ENCODE measurements at regions not wholly inside any gene's neighbourhood (a gene's known extent, or its start where the extent isn't known, plus 50 kb on each side); places are given as distances from the start of the nearest gene placed in this dataset.
"Not testable (repeated sequence)": the region's sequence is repeated elsewhere in the genome, so short reads cannot be mapped to it uniquely, and the experiment has no call there.

DNA sequence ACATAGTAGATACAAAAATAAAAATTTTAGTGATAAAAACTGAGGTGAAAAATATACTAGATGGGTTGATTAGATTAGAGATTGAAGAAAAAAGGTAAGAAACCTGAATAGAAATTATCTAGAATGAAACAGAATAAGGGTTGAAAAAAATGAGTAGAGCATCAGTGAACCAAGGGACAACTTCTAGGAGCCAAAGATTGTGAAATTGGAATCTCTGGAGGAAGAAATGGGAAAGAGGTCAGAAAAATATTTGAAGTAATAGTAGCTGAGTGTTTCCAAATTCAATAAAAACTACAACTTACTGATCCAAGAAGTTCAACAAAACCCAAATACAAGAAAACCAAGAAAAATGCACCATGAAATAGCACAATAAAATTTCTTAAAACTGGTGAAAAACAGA, 116.6 kb upstream of the STARD4 start:
- no peak overlapping the region for H3K4me3 Mint-ChIP-seq
- peak overlapping the region; percentile 35 for H3K27ac Mint-ChIP-seq
- H3K27me3 Mint-ChIP-seq (ENCODE audit: low read depth): no peaks in the 10 kb centered on the region
- H3K4me1 Mint-ChIP-seq: peaks cover 7% of the 10 kb centered on the region
- no peak for DNase-seq (ENCODE audit: low spot score in 2 of 2, unreplicated experiment in 2 of 2)
- H3K9me3 Mint-ChIP-seq: peaks cover 17% of the 10 kb centered on the region
- TF ChIP-seq, protein P1, sequence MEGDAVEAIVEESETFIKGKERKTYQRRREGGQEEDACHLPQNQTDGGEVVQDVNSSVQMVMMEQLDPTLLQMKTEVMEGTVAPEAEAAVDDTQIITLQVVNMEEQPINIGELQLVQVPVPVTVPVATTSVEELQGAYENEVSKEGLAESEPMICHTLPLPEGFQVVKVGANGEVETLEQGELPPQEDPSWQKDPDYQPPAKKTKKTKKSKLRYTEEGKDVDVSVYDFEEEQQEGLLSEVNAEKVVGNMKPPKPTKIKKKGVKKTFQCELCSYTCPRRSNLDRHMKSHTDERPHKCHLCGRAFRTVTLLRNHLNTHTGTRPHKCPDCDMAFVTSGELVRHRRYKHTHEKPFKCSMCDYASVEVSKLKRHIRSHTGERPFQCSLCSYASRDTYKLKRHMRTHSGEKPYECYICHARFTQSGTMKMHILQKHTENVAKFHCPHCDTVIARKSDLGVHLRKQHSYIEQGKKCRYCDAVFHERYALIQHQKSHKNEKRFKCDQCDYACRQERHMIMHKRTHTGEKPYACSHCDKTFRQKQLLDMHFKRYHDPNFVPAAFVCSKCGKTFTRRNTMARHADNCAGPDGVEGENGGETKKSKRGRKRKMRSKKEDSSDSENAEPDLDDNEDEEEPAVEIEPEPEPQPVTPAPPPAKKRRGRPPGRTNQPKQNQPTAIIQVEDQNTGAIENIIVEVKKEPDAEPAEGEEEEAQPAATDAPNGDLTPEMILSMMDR (IDR thresholded peaks at IDR 0.05; ENCODE audit: unreplicated experiment): no peak
- H3K36me3 Mint-ChIP-seq: peaks cover 5% of the 10 kb centered on the region

DNA sequence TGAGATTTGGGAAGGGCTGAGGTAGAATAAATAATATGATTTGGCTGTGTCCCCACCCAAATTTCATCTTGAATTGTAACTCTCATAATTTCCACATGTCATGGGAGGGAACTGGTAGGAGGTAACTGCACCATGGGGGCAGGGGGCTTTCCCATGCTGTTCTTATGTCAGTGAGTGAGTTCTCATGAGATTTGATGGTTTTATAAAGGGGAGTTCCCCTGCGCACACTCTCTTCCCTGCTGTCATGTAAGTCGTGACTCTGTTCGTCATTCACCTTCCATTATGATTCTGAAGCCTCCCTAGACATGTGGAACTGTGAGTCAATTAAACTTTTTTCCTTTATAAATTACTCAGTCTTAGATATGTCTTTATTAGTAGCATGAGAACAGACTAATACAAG, 115.5 kb upstream of the STARD4 start:
- TF ChIP-seq, protein P1 (IDR thresholded peaks at IDR 0.05; ENCODE audit: unreplicated experiment): no peak
- H3K36me3 Mint-ChIP-seq: peaks cover 5% of the 10 kb centered on the region
- H3K4me3 Mint-ChIP-seq: no peak overlapping the region
- H3K27me3 Mint-ChIP-seq (ENCODE audit: low read depth): no peaks in the 10 kb centered on the region
- peaks cover 17% of the 10 kb centered on the region for H3K9me3 Mint-ChIP-seq
- DNase-seq (ENCODE audit: low spot score in 2 of 2, unreplicated experiment in 2 of 2): no peak
- H3K4me1 Mint-ChIP-seq: peaks cover 7% of the 10 kb centered on the region
- H3K27ac Mint-ChIP-seq: no peak overlapping the region

DNA sequence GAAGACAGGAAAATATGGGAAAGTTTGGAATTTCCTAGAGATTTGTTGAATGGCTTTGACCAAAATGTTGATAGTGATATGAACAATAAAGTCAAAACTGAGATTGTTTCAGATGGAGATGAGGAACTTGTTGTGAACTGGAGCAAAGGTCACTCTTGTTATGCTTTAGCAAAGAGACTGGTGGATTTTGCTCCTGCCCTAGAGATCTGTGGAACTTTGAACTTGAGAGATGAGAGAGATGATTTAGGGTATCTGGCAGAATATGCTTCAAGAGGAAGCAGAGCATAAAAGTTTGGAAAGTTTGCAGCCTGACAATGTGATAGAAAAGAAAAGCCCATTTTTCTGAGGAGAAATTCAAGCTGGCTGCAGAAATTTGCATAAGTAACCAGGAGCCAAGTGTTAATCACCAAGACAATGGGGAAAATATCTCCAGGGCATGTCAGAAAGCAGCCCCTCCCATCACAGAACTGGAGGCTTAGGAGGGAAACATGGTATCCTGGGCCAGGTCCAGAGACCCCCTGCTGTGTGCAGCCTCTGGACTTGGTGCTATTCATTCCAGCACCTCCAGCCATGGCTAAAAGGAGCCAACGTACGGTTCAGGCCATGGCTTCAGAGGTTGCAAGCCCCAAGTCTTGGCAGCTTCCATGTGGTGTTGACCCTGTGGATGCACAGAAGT, 114.3 kb upstream of the STARD4 start:
- peaks cover 17% of the 10 kb centered on the region for H3K9me3 Mint-ChIP-seq
- DNase-seq (ENCODE audit: low spot score in 2 of 2, unreplicated experiment in 2 of 2): no peak
- H3K4me3 Mint-ChIP-seq: no peak overlapping the region

GRCh38 chr5:111618623-111619271, 106.4 kb upstream of the STARD4 start:
- DNase-seq (ENCODE audit: low spot score in 2 of 2, unreplicated experiment in 2 of 2): no peak
- H3K9me3 Mint-ChIP-seq: peaks cover 12% of the 10 kb centered on the region
- peaks cover 6% of the 10 kb centered on the region for H3K4me1 Mint-ChIP-seq
- peaks cover 4% of the 10 kb centered on the region for H3K36me3 Mint-ChIP-seq
- no peak overlapping the region for H3K4me3 Mint-ChIP-seq
- no peak overlapping the region for H3K27ac Mint-ChIP-seq
- TF ChIP-seq, protein P1 (IDR thresholded peaks at IDR 0.05; ENCODE audit: unreplicated experiment): no peak
- peaks cover 1% of the 10 kb centered on the region for H3K27me3 Mint-ChIP-seq (ENCODE audit: low read depth)

More for the DNA sequence above, 114.3 kb upstream of the STARD4 start:
- Mint-ChIP-seq H3K4me1 (peaks cover 7% of the 10 kb centered on the region), H3K27me3 (ENCODE audit: low read depth) (no peaks in the 10 kb centered on the region), H3K36me3 (peaks cover 5% of the 10 kb centered on the region), H3K27ac (no peak overlapping the region)
- TF ChIP-seq, protein P1 (IDR thresholded peaks at IDR 0.05; ENCODE audit: unreplicated experiment): no peak

GRCh38 chr5:111615054-111615453, 102.7 kb upstream of the STARD4 start:
- Mint-ChIP-seq H3K36me3 (peaks cover 10% of the 10 kb centered on the region), H3K4me1 (peaks cover 6% of the 10 kb centered on the region), H3K4me3 (no peak overlapping the region), H3K27ac (no peak overlapping the region), H3K27me3 (ENCODE audit: low read depth) (peaks cover 1% of the 10 kb centered on the region), H3K9me3 (peaks cover 31% of the 10 kb centered on the region)
- no peak for DNase-seq (ENCODE audit: low spot score in 2 of 2, unreplicated experiment in 2 of 2)
- TF ChIP-seq, protein P1 (IDR thresholded peaks at IDR 0.05; ENCODE audit: unreplicated experiment): no peak

DNA sequence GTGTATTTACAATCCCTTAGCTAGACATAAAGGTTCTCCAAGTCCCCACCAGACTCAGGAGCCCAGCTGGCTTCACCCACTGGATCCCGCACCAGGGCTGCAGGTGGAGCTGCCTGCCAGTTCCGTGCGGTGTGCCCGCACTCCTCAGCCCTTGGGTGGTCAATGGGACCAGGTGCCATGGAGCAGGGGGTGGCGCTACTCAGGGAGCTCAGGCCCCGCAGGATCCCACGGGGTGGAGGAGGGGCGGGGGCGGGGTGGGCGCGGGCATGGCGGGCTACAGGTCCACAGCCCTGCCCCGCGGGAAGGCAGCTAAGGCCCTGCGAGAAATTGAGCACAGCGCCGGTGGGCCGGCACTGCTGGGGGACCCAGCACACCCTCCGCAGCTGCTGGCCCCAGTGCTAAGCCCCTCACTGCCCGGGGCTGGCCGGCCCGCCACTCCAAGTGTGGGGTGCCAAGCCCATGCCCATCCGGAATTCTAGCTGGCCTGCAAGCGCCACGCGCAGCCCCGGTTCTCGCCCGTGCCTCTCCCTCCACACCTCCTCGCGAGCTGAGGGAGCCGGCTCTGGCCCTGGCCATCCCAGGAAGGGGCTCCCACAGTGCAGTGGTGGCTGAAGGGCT, 99.8 kb upstream of the STARD4 start:
- H3K27ac Mint-ChIP-seq; H3K4me1 Mint-ChIP-seq; DNase-seq (ENCODE audit: low spot score in 2 of 2, unreplicated experiment in 2 of 2); H3K4me3 Mint-ChIP-seq; H3K27me3 Mint-ChIP-seq (ENCODE audit: low read depth): not testable (repeated sequence)
- Mint-ChIP-seq H3K36me3 (peaks cover 13% of the 10 kb centered on the region), H3K9me3 (peaks cover 42% of the 10 kb centered on the region)

All from mesothelial cell of epicardium (in vitro differentiated cells).